GM12878 (cell line): ENCODE measurements at regions not wholly inside any gene's neighbourhood (a gene's known extent, or its start where the extent isn't known, plus 50 kb on each side); places are given as distances from the start of the nearest gene placed in this dataset.

Source experiments
- ATAC-seq: fragments of 200-7000 bp; cut with Tn5 transposase; 3 replicates; pipeline ENCODE4 v1.9.1; 2020; ENCODE audit warnings: mild to moderate bottlenecking, moderate library complexity
- BruUV-seq: library from RNA; stranded (reverse); fragments of 400-500 nt; replicated peaks from 2 replicates; lab custom pipeline; 2021; lab: Mats Ljungman, UMichigan
- CTCF ChIA-PET: fragments of 300-600 bp; sonication (Branson Sonifier 250); formaldehyde crosslinking; extraction: SDS; loops from one replicate; lab custom pipeline; 2021; ENCODE audit warnings: inconsistent platforms; lab: Yijun Ruan, JAX
- POLR2A ChIA-PET: fragments of 350-600 bp; formaldehyde crosslinking; extraction: SDS; loops from one replicate; lab custom pipeline; 2021; ENCODE audit warnings: inconsistent platforms; lab: Charles Lee
- RAD21 ChIA-PET: fragments of 300-600 bp; sonication (Branson Sonifier 250); formaldehyde crosslinking; loops from one replicate; lab custom pipeline; 2023; ENCODE audit warnings: antibody characterized with exemption; ENCODE audit not compliant: unreplicated experiment; lab: Charles Lee
- SMC1A ChIA-PET: fragments of 300-600 bp; sonication (Branson Sonifier 250); formaldehyde crosslinking; loops from one replicate; lab custom pipeline; 2023; ENCODE audit not compliant: unreplicated experiment, uncharacterized antibody; lab: Charles Lee
- DNase-seq: peaks from one replicate; pipeline ENCODE4 v3.0.0-alpha.2; 2011; ENCODE audit warnings: low read depth, low spot score
- FAIRE-seq: peaks from 3 replicates; lab custom pipeline; 2011; peaks lifted over from hg19 to GRCh38; lab: Jason Lieb, UNC
- H2AFZ ChIP-seq: 2 replicates; pipeline ENCODE4 v1.6.0; 2011; ENCODE audit warnings: low read depth, low read length, control low read depth; ENCODE audit not compliant: control insufficient read depth
- H3K27ac ChIP-seq: 2 replicates; pipeline ENCODE4 v1.5.1; 2011; ENCODE audit warnings: control low read depth; ENCODE audit not compliant: control insufficient read depth, insufficient read depth
- H3K27me3 ChIP-seq, 2 experiments: replicated peaks in 1 of 2; 2 replicates each; pipeline versions ENCODE4 v1.6.0 to v1.6.1; 2011; ENCODE audit warnings: low read length in 1 of 2; ENCODE audit not compliant: control insufficient read depth in 2 of 2, insufficient read depth in 2 of 2
- H3K36me3 ChIP-seq, 2 experiments: 2 replicates each; pipeline ENCODE4 v1.5.1; 2011; ENCODE audit warnings: low read length in 1 of 2; ENCODE audit not compliant: control insufficient read depth in 2 of 2, insufficient read depth in 2 of 2
- H3K4me1 ChIP-seq: 2 replicates; pipeline ENCODE4 v1.6.1; 2011; ENCODE audit warnings: mild to moderate bottlenecking, low read length, moderate library complexity, mixed read lengths; ENCODE audit not compliant: control insufficient read depth, insufficient read depth
- H3K4me2 ChIP-seq: 2 replicates; pipeline ENCODE4 v1.6.0; 2011; ENCODE audit warnings: control low read depth; ENCODE audit not compliant: control insufficient read depth, insufficient read depth
- H3K4me3 ChIP-seq: fragments of 200-600 bp; sonication (generic); 2 replicates; pipeline ENCODE4 v1.5.1; 2016
- H3K79me2 ChIP-seq: 2 replicates; pipeline ENCODE4 v1.6.0; 2011; ENCODE audit warnings: low read length; ENCODE audit not compliant: control insufficient read depth, insufficient read depth
- H3K9ac ChIP-seq: 2 replicates; pipeline ENCODE4 v1.8.0; 2011; ENCODE audit warnings: low read length, control low read depth, mixed read lengths; ENCODE audit not compliant: control insufficient read depth, insufficient read depth
- H3K9me3 ChIP-seq: replicated peaks from 3 replicates; pipeline ENCODE4 v1.5.1; 2011; ENCODE audit warnings: mild to moderate bottlenecking, low read length; ENCODE audit not compliant: control insufficient read depth, insufficient read depth
- H4K20me1 ChIP-seq: 2 replicates; pipeline ENCODE4 v1.6.0; 2011; ENCODE audit not compliant: control insufficient read depth, insufficient read depth
- BCL3 ChIP-seq: IDR thresholded peaks from 2 replicates; pipeline ENCODE4 v1.6.1; 2011; ENCODE audit warnings: borderline replicate concordance, low read depth, mild to moderate bottlenecking, moderate library complexity, low read length; ENCODE audit not compliant: insufficient read depth, poor library complexity, severe bottlenecking
- CBX5 ChIP-seq: sonication (generic); IDR thresholded peaks from 2 replicates; pipeline ENCODE4 v1.6.1; 2016; ENCODE audit warnings: low read depth, moderate library complexity, mild to moderate bottlenecking, inconsistent platforms
- CEBPB ChIP-seq, 2 experiments: fragments of 150-350 bp in 1 of 2; IDR thresholded peaks; 2 replicates each; pipeline ENCODE4 v1.6.1; 2012 to 2014; ENCODE audit warnings: low read depth in 2 of 2, low read length in 2 of 2, borderline replicate concordance in 1 of 2, inconsistent platforms in 1 of 2
- E2F4 ChIP-seq: IDR thresholded peaks from 2 replicates; pipeline ENCODE4 v1.6.1; 2012; ENCODE audit warnings: low read depth, low read length, improper control_type of control experiment
- GATAD2B ChIP-seq: fragments of 450-650 bp; conservative IDR thresholded peaks from 2 replicates; pipeline ENCODE4 v1.6.1; 2017; ENCODE audit warnings: low read depth, mild to moderate bottlenecking, moderate library complexity
- IRF4 ChIP-seq: IDR thresholded peaks from 2 replicates; pipeline ENCODE4 v1.6.1; 2011; ENCODE audit warnings: low read depth, low read length
- NFYA ChIP-seq: IDR thresholded peaks from 2 replicates; pipeline ENCODE4 v1.6.1; 2011; ENCODE audit warnings: low read depth, mild to moderate bottlenecking, low read length, improper control_type of control experiment, borderline replicate concordance
- PAX5 ChIP-seq: IDR thresholded peaks from 2 replicates; pipeline ENCODE4 v1.6.1; 2011; ENCODE audit warnings: low read depth, low read length, borderline replicate concordance
- SPI1 ChIP-seq: IDR thresholded peaks from 2 replicates; pipeline ENCODE4 v1.6.1; 2011; ENCODE audit warnings: low read depth, mild to moderate bottlenecking, low read length, moderate library complexity, borderline replicate concordance; ENCODE audit not compliant: insufficient read depth
- WGBS: methylation state at CpG from one replicate; pipeline ENCODE4 v1.1.6; 2016; ENCODE audit warnings: low lambda C conversion rate; ENCODE audit not compliant: insufficient replicate concordance, insufficient coverage; ENCODE audit errors: missing lambda C conversion rate; 5-methylcytosine and 5-hydroxymethylcytosine counted together
- in situ Hi-C: fragments of 300-500 bp; cut with MboI; formaldehyde crosslinking; loops from 9 replicates; pipeline ENCODE4 v1.14.3; 2018; ENCODE audit warnings: mixed read lengths
- intact Hi-C: fragments of 100-400 bp; cut with micrococcal nuclease; formaldehyde crosslinking; loops from one replicate; pipeline ENCODE4 v1.14.2; 2022; ENCODE audit not compliant: unreplicated experiment

- RAD21 ChIA-PET, result no interaction called here
- H3K27me3 ChIP-seq, result no peaks in the 10 kb centered on the region
- no peaks in the 10 kb centered on the region for H3K4me1 ChIP-seq
- H3K9me3 ChIP-seq, result no peaks in the 10 kb centered on the region
- H3K27ac ChIP-seq, result no peak overlapping the region
- H4K20me1 ChIP-seq, result no peaks in the 10 kb centered on the region
- 73% methylated on average over 2 of the region's 2 CpGs for WGBS
- no peak overlapping the region for H3K9ac ChIP-seq
- SMC1A ChIA-PET, result no interaction called here
- no peak for TF ChIP-seq CEBPB (IDR thresholded peaks at IDR 0.05; ENCODE audit: borderline replicate concordance in 1 of 2, low read depth in 2 of 2, low read length in 2 of 2)
- TF ChIP-seq E2F4, result no peak
- TF ChIP-seq GATAD2B, result no peak
- no peak for TF ChIP-seq CBX5
- no peak for TF ChIP-seq SPI1
- TF ChIP-seq BCL3, result no peak
- no peak for TF ChIP-seq PAX5
- TF ChIP-seq IRF4, result no peak
- no peak for TF ChIP-seq NFYA
- TF ChIP-seq, all 136 proteins: peak for 0
- no peak overlapping the region for H3K4me2 ChIP-seq
- in situ Hi-C loops (no loop called here), intact Hi-C loops (no loop called here)
- BruUV-seq, result no TSS peak
- ATAC-seq (no peak), FAIRE-seq (no peak), DNase-seq (no peak)
- ChIA-PET POLR2A (no interaction called here), CTCF (no interaction called here)
- H2AFZ ChIP-seq, result no peak overlapping the region
- H3K79me2 ChIP-seq, result no peaks in the 10 kb centered on the region
- no peaks in the 10 kb centered on the region for H3K36me3 ChIP-seq
- no peak overlapping the region for H3K4me3 ChIP-seq
Observed at GRCh38 chr7:136183981-136184380, 206.8 kb upstream of the MTPN start.
